IMR-90 (cell line): ENCODE measurements at regions not wholly inside any gene's neighbourhood (a gene's known extent, or its start where the extent isn't known, plus 50 kb on each side); places are given as distances from the start of the nearest gene placed in this dataset.

ENCODE experiments used
- ATAC-seq: fragments of 200-7000 bp; cut with Tn5 transposase; 2 replicates; pipeline ENCODE4 v1.9.1; 2020; ENCODE audit warnings: low read depth, mild to moderate bottlenecking, moderate library complexity
- BruUV-seq: library from RNA; stranded (reverse); fragments of 400-500 nt; replicated peaks from 2 replicates; lab custom pipeline; 2021; lab: Mats Ljungman, UMichigan
- CTCF ChIA-PET: fragments of 300-600 bp; formaldehyde crosslinking; extraction: SDS; loops from one replicate; lab custom pipeline; 2021; ENCODE audit warnings: antibody characterized with exemption; lab: Yijun Ruan, JAX
- POLR2A ChIA-PET: fragments of 300-600 bp; sonication (Branson Sonifier 250); formaldehyde crosslinking; loops from one replicate; lab custom pipeline; 2022; ENCODE audit warnings: antibody characterized with exemption; ENCODE audit not compliant: unreplicated experiment; lab: Charles Lee
- DNase-seq: peaks from one replicate; pipeline ENCODE4 v3.0.0; 2013
- H2AFZ ChIP-seq: replicated peaks from 2 replicates; pipeline ENCODE3; 2013; ENCODE audit warnings: low read length, mild to moderate bottlenecking; ENCODE audit not compliant: poor library complexity
- H2AK5ac ChIP-seq: 2 replicates; pipeline ENCODE4 v1.6.1; 2013; ENCODE audit warnings: low read depth, low read length, inconsistent platforms
- H2AK9ac ChIP-seq: replicated peaks from 2 replicates; pipeline ENCODE3; 2013; ENCODE audit warnings: mild to moderate bottlenecking, low read depth, low read length, moderate library complexity; ENCODE audit not compliant: poor library complexity
- H2BK120ac ChIP-seq: 2 replicates; pipeline ENCODE4 v1.6.1; 2013; ENCODE audit warnings: low read depth, low read length, inconsistent platforms
- H2BK15ac ChIP-seq: 3 replicates; pipeline ENCODE4 v1.6.1; 2013; ENCODE audit warnings: low read depth, low read length, inconsistent platforms
- H2BK20ac ChIP-seq: 2 replicates; pipeline ENCODE4 v1.6.1; 2013; ENCODE audit warnings: low read depth, mild to moderate bottlenecking, inconsistent platforms, low read length, moderate library complexity
- H2BK5ac ChIP-seq: 2 replicates; pipeline ENCODE4 v1.6.1; 2013; ENCODE audit warnings: mild to moderate bottlenecking, low read depth, low read length, inconsistent platforms; ENCODE audit not compliant: poor library complexity, severe bottlenecking
- H3K14ac ChIP-seq: replicated peaks from 2 replicates; pipeline ENCODE4 v1.6.1; 2013; ENCODE audit warnings: low read depth, low read length, inconsistent platforms
- H3K18ac ChIP-seq: 2 replicates; pipeline ENCODE4 v1.6.1; 2013; ENCODE audit warnings: low read depth, low read length, control low read depth
- H3K23ac ChIP-seq: 2 replicates; pipeline ENCODE4 v1.6.1; 2013; ENCODE audit warnings: low read depth, low read length, inconsistent platforms
- H3K27ac ChIP-seq: 2 replicates; pipeline ENCODE4 v1.5.1; 2013; ENCODE audit warnings: mild to moderate bottlenecking, control low read depth, low read length; ENCODE audit not compliant: insufficient read depth
- H3K27me3 ChIP-seq: 2 replicates; pipeline ENCODE4 v1.6.1; 2013; ENCODE audit warnings: low read length; ENCODE audit not compliant: control insufficient read depth, insufficient read depth
- H3K36me3 ChIP-seq: 2 replicates; pipeline ENCODE4 v1.6.1; 2013; ENCODE audit warnings: low read length, mixed read lengths; ENCODE audit not compliant: control insufficient read depth, insufficient read depth
- H3K4ac ChIP-seq: 2 replicates; pipeline ENCODE4 v1.6.1; 2013; ENCODE audit warnings: low read depth, low read length, inconsistent platforms
- H3K4me1 ChIP-seq: 2 replicates; pipeline ENCODE4 v1.6.1; 2013; ENCODE audit warnings: low read length, mixed read lengths; ENCODE audit not compliant: control insufficient read depth, insufficient read depth
- H3K4me2 ChIP-seq: 2 replicates; pipeline ENCODE4 v1.6.1; 2013; ENCODE audit warnings: low read depth, mild to moderate bottlenecking, control low read depth, low read length, moderate library complexity
- H3K4me3 ChIP-seq: 2 replicates; pipeline ENCODE4 v1.5.1; 2013; ENCODE audit warnings: low read depth, mild to moderate bottlenecking, control low read depth, low read length, moderate library complexity; ENCODE audit not compliant: insufficient read depth
- H3K56ac ChIP-seq: 2 replicates; pipeline ENCODE4 v1.6.1; 2013; ENCODE audit warnings: low read length, inconsistent platforms; ENCODE audit not compliant: insufficient read depth; ENCODE audit errors: extremely low read depth
- H3K79me1 ChIP-seq, 2 experiments: 2 replicates each; pipeline ENCODE4 v1.6.1; 2013; ENCODE audit warnings: low read length in 2 of 2, inconsistent platforms in 1 of 2, low read depth in 1 of 2
- H3K9ac ChIP-seq: 2 replicates; pipeline ENCODE4 v1.6.1; 2013; ENCODE audit warnings: low read depth, low read length, control low read depth
- H3K9me1 ChIP-seq: 2 replicates; pipeline ENCODE4 v1.6.1; 2013; ENCODE audit warnings: low read length, inconsistent platforms; ENCODE audit not compliant: insufficient read depth
- H3K9me3 ChIP-seq: 2 replicates; pipeline ENCODE4 v1.6.1; 2013; ENCODE audit warnings: low read length; ENCODE audit not compliant: control insufficient read depth, insufficient read depth
- H4K20me1 ChIP-seq: 2 replicates; pipeline ENCODE4 v1.6.1; 2013; ENCODE audit warnings: low read length, inconsistent platforms; ENCODE audit not compliant: insufficient read depth
- H4K5ac ChIP-seq: 2 replicates; pipeline ENCODE4 v1.6.1; 2013; ENCODE audit warnings: mild to moderate bottlenecking, low read depth, low read length, control low read depth
- H4K8ac ChIP-seq, 2 experiments: 2 replicates each; pipeline ENCODE4 v1.6.1; 2013; ENCODE audit warnings: low read depth in 2 of 2, low read length in 2 of 2, control low read depth in 1 of 2, inconsistent platforms in 1 of 2
- H4K91ac ChIP-seq: 2 replicates; pipeline ENCODE4 v1.6.1; 2013; ENCODE audit warnings: low read depth, low read length, inconsistent platforms; ENCODE audit not compliant: insufficient read depth
- CEBPB ChIP-seq: IDR thresholded peaks from 2 replicates; pipeline ENCODE4 v1.6.1; 2012; ENCODE audit warnings: low read depth, low read length, improper control_type of control experiment
- CHD1 ChIP-seq: IDR thresholded peaks from 2 replicates; pipeline ENCODE4 v1.6.1; 2012; ENCODE audit warnings: low read depth, low read length, improper control_type of control experiment
- MAFK ChIP-seq: IDR thresholded peaks from 2 replicates; pipeline ENCODE4 v1.6.1; 2012; ENCODE audit warnings: low read depth, low read length, improper control_type of control experiment
- RCOR1 ChIP-seq: IDR thresholded peaks from 2 replicates; pipeline ENCODE4 v1.6.1; 2012; ENCODE audit warnings: mild to moderate bottlenecking, low read length, improper control_type of control experiment; ENCODE audit not compliant: insufficient replicate concordance
- RFX5 ChIP-seq: IDR thresholded peaks from 2 replicates; pipeline ENCODE4 v1.8.0; 2012; ENCODE audit warnings: low read depth, mild to moderate bottlenecking, low read length, moderate library complexity
- SMC3 ChIP-seq: fragments of 150-350 bp; IDR thresholded peaks from 2 replicates; pipeline ENCODE4 v1.6.1; 2016; ENCODE audit warnings: low read depth, mild to moderate bottlenecking, antibody characterized with exemption, low read length, moderate library complexity
- WGBS, 2 experiments: methylation state at CpG; one replicate each; pipeline versions ENCODE4 v1.1.5 to v1.1.7; 2013; ENCODE audit warnings: missing lambda C conversion rate in 2 of 2; ENCODE audit not compliant: insufficient read length in 1 of 2; ENCODE audit errors: extremely low coverage in 2 of 2; 5-methylcytosine and 5-hydroxymethylcytosine counted together
- dilution Hi-C: fragments of 300-500 bp; cut with HindIII; formaldehyde crosslinking; loops from one replicate; pipeline ENCODE4 v1.14.3; 2018; ENCODE audit warnings: low sequenced_read_pairs; ENCODE audit not compliant: unreplicated experiment
- in situ Hi-C: fragments of 300-500 bp; cut with MboI; formaldehyde crosslinking; loops from 3 replicates; pipeline ENCODE4 v1.14.3; 2019; ENCODE audit warnings: low sequenced_read_pairs, inconsistent platforms, mixed read lengths
- intact Hi-C: fragments of 100-400 bp; cut with micrococcal nuclease; formaldehyde crosslinking; loops from 2 replicates; pipeline ENCODE4 v1.10.0; 2022
- TF ChIP-seq, protein P1 (sequence below): fragments of 150-350 bp; IDR thresholded peaks from 2 replicates; pipeline ENCODE4 v1.6.1; 2017; ENCODE audit warnings: mild to moderate bottlenecking, antibody characterized with exemption, low read length, low read depth

DNA sequence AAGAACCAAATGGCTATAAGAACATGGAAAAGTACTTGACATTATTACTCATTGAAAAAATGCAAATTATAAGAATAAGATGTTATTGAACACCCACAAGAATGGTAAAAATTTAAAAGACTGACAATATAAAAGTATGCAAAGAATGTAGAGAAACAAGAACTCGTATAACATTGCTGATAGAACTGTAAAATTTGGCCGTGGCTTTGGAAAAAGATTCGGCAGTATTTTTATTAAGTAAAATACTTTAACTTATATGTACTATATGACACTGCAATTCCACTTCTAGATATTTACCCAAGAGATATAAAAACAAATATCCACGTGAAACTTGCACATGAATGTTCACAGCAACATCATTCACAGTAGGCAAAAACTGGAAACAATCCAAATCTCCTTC, 239.2 kb downstream of the TPBG start:
- Histone ChIP-seq H2AFZ (no peak overlapping the region), H2AK9ac (no peak overlapping the region), H3K23ac (no peak overlapping the region), H4K5ac (no peak overlapping the region), H3K56ac (no peak overlapping the region), H3K18ac (no peak overlapping the region), H4K91ac (no peak overlapping the region), H2BK120ac (no peak overlapping the region), H3K79me1 (no peaks in the 10 kb centered on the region), H3K4me3 (no peak overlapping the region), H3K27ac (no peak overlapping the region), H3K9ac (no peak overlapping the region), H3K9me3 (no peaks in the 10 kb centered on the region), H3K9me1 (no peaks in the 10 kb centered on the region), H3K4me1 (no peaks in the 10 kb centered on the region), H3K4ac (no peak overlapping the region), H4K8ac (no peak overlapping the region), H2AK5ac (no peak overlapping the region), H3K4me2 (no peak overlapping the region), H2BK5ac (no peak overlapping the region), H3K36me3 (no peaks in the 10 kb centered on the region), H2BK20ac (no peak overlapping the region), H4K20me1 (no peaks in the 10 kb centered on the region), H3K27me3 (peaks cover 1% of the 10 kb centered on the region; the same call in 1 of the 2 replicates), H2BK15ac (no peak overlapping the region), H3K14ac (no peak overlapping the region)
- BruUV-seq, result no TSS peak
- in situ Hi-C loops, result no loop called here
- ChIA-PET CTCF (no interaction called here), POLR2A (no interaction called here)
- intact Hi-C loops, result no loop called here
- dilution Hi-C loops, result no loop called here
- no peak for TF ChIP-seq RCOR1
- TF ChIP-seq SMC3, result no peak
- no peak for TF ChIP-seq CHD1
- no peak for TF ChIP-seq CEBPB
- no peak for TF ChIP-seq RFX5
- TF ChIP-seq, protein P1, sequence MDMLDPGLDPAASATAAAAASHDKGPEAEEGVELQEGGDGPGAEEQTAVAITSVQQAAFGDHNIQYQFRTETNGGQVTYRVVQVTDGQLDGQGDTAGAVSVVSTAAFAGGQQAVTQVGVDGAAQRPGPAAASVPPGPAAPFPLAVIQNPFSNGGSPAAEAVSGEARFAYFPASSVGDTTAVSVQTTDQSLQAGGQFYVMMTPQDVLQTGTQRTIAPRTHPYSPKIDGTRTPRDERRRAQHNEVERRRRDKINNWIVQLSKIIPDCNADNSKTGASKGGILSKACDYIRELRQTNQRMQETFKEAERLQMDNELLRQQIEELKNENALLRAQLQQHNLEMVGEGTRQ, result no peak
- no peak for TF ChIP-seq MAFK
- ATAC-seq (no peak), DNase-seq (no peak)
- no CpG with 5 or more reads among the region's 4 CpGs for WGBS, 2 experiments
